HEK293T (cell line): ENCODE measurements at regions not wholly inside any gene's neighbourhood (a gene's known extent, or its start where the extent isn't known, plus 50 kb on each side); places are given as distances from the start of the nearest gene placed in this dataset.

Source experiments
- BHLHE40 ChIP-seq: fragments of 450-650 bp; IDR thresholded peaks from 2 replicates; pipeline ENCODE4 v1.6.1; 2016; ENCODE audit warnings: mild to moderate bottlenecking, moderate library complexity, borderline replicate concordance
- CTBP1 ChIP-seq: fragments of 450-650 bp; IDR thresholded peaks from 2 replicates; pipeline ENCODE4 v1.6.1; 2016; ENCODE audit warnings: borderline replicate concordance
- ELF4 ChIP-seq: fragments of 450-650 bp; IDR thresholded peaks from 2 replicates; pipeline ENCODE4 v1.6.1; 2017; ENCODE audit warnings: antibody characterized with exemption
- FOXA1 ChIP-seq: fragments of 450-650 bp; IDR thresholded peaks from 2 replicates; pipeline ENCODE4 v1.6.1; 2016; ENCODE audit warnings: mild to moderate bottlenecking
- FOXM1 ChIP-seq: fragments of 450-650 bp; IDR thresholded peaks from 2 replicates; pipeline ENCODE4 v1.6.1; 2017; ENCODE audit warnings: mild to moderate bottlenecking, borderline replicate concordance
- PKNOX1 ChIP-seq: fragments of 450-650 bp; IDR thresholded peaks from 2 replicates; pipeline ENCODE4 v1.6.1; 2016
- SP1 ChIP-seq: fragments of 450-650 bp; IDR thresholded peaks from 2 replicates; pipeline ENCODE4 v1.6.1; 2017
- TARDBP ChIP-seq: fragments of 450-650 bp; IDR thresholded peaks from 2 replicates; pipeline ENCODE4 v1.6.1; 2016
- ZNF384 ChIP-seq: fragments of 450-650 bp; IDR thresholded peaks from 2 replicates; pipeline ENCODE4 v1.6.1; 2016

- no peak for TF ChIP-seq TARDBP
- no peak for TF ChIP-seq BHLHE40
- no peak for TF ChIP-seq SP1
- TF ChIP-seq FOXM1: no peak
- no peak for TF ChIP-seq ZNF384
- no peak for TF ChIP-seq FOXA1
- TF ChIP-seq ELF4: no peak
- TF ChIP-seq CTBP1: no peak
- TF ChIP-seq PKNOX1: no peak
Observed at GRCh38 chr1:234553240-234554188, 56.5 kb downstream of the IRF2BP2 start.
